HUDEP-2 (cell line): ENCODE measurements at regions not wholly inside any gene's neighbourhood (a gene's known extent, or its start where the extent isn't known, plus 50 kb on each side); places are given as distances from the start of the nearest gene placed in this dataset.
"Not testable (repeated sequence)": the region's sequence is repeated elsewhere in the genome, so short reads cannot be mapped to it uniquely, and the experiment has no call there.

Experiments used
- DNase-seq, 76 experiments: peaks; one replicate each; lab custom pipeline; 2025; ENCODE audit not compliant: unreplicated experiment in 76 of 76; lab: John Stamatoyannopoulos, UW

DNA sequence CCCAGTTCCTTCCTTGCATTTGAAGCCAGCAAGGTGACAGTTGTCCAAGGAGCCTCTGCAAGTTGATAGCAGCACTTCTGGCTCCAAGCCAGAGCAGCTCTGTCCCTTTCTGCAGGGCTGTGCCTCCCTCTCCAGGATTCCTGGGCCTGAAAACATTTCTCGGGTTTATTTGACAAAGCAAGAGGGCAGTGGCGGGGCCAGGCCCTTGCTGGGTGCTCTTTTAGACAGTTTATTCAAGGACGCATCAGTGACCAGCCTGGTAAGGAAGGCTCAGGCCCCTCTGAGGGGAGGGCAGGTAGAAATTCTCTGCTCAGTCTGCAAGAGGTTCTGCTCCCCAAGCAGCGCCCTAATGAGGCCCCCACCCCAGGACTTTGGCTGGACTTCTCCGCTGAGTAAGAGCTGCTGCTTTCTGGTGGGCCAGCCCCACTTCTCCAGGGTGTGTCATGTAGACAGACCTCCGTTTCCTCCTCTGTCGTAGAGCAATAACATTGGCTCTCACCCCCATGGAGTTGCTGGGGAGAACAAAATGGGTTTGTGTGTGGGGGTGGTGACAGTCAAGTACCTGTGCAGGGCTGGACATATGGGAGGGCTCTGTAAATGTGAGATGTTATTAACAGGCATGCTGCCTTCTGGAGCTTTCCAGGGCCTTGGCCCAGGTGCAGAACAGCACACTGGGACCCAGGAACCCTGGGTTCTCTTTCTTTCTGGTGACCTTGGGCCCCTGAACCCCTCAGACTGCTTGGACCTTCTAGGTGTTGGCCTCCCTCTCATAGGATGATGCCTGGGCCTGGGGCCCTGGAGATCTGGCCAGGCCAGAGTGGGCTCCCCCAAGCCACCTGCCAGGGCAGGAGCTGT, 146.2 kb upstream of the TLE3 start:
- DNase-seq = peak in 2 of 76 experiments; percentile 6 to 8

DNA sequence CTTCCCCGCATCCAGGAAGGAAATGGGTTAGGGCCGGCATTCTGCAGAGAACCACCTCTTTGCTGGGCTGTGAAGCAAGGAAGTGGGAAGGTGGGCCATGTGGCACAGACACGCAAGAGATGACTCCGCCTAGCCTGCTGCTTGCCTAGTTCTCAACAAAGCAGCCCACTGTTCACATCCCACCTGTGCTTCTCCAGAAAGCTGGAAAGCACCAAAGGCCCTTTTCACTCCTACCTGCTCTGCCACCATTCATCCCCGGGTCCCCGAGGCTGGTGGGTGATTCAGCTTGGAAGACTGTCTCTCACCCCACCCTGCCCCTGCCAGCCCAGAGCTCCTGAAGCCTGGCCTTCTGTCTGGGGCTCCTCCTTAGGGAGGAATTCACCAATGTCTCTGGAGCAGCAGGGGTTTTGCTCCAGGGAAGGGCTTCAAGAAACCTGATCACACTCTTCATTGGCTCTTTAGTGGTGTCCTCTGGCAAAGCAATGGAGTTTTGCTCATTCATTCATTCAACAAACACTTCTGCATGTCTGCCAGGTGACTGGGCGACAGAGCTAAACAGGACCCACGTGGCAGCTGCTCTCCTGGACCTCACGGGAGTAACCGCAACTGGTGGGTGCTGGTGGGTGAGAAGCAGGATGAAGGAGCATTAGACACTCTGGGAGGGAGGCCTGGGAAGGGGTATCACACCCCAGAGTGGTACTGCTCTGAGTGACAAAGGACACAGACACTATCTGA, 145.4 kb upstream of the TLE3 start:
- DNase-seq = no peak

- no peak for DNase-seq
Observed at GRCh38 chr15:70241561-70242320, 144.0 kb upstream of the TLE3 start.

- DNase-seq = no peak
Observed at GRCh38 chr15:70240820-70241430, 143.2 kb upstream of the TLE3 start.

GRCh38 chr15:70240082-70240481, 142.4 kb upstream of the TLE3 start:
- no peak for DNase-seq

GRCh38 chr15:70238917-70239316, 141.2 kb upstream of the TLE3 start:
- DNase-seq = no peak

- no peak for DNase-seq
Observed at GRCh38 chr15:70237626-70238025, 139.9 kb upstream of the TLE3 start.

DNA sequence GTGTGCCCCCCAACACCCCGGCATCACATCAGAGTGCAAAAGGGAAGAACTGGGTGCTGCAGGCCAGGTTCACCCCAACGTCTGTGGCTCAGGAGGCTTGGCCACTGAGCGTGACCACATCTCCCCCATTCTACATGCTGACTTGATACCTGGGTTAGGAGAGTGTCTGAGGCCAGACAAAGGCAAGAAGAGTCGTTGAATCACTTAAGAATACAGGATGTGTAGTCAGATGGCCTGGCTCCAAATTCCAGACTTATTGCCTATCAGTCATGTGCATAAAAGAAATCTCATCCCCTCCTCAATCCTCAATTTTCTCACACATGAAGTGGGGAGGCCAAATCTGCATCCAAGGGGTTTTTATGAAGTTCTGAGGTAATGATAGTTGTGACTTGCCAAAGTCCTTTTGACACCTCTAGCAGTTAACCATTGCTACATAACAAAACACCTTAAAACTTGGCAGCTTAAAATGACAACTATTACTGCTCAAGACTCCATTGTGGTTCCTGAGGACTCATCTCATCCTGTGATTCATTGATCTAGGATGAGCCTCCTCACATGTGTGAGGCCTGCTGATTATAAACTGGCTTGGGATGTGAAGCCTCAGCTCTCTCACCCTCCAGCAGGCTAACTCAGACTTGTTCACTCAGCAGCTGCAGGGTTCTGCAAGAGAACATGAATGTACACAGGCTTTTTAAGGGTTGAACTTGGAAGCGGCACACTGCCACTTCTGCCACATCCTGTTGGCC, 138.8 kb upstream of the TLE3 start:
- DNase-seq = no peak

GRCh38 chr15:70235347-70235746, 137.6 kb upstream of the TLE3 start:
- no peak for DNase-seq

DNA sequence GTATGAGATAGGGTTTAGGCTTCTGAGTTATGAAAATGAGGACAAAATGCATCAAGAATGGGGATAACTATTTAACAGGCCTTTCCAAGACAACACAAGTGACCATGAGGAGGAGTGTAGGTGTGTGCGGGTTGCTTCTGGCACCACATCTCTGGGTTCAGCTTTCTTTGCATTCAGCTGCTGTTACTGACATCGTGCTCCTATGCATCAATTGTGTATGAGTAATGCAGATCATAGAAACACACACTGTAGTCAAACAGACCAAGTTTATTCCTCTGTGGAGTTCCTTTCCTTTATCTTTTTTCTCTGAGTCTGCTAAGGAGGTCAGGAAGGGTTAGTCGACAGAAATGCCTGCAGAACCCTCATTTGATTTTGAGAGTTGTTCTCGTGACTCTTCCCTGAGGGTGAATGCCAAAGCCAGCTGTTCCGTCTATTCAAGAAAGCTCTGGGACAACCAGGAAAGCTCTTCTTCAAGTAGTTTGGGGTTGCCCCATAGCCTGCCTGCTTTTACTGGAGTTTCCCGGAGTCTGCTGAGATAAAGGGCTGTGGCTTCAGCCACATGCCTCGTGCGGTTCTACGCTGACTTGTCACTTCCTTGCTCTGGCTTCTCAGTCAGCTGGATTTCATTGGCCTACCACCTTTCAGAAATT, 136.7 kb upstream of the TLE3 start:
- DNase-seq = no peak

DNA sequence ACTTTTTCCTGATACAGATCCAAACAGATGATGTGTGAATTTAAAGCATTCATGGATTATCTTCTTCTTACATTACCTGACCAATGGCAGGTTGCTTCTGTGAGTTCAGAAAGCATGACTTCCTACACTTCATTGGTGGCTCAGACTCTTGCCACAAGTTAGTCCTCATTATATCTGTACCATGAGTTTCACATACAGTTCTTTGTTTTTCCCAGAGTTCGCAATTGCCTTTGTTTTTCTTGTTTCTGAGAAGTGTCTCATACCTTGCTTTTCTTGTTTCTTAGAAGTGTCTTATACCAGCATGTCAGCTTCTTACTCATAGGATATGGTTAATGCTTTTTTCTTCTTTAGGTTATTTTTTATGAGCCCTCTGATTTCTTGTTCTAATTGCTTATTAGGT, 133.8 kb upstream of the TLE3 start:
- DNase-seq = no peak

GRCh38 chr15:70227918-70228317, 130.2 kb upstream of the TLE3 start:
- DNase-seq = not testable (repeated sequence)

GRCh38 chr15:70227147-70227546, 129.4 kb upstream of the TLE3 start:
- no peak for DNase-seq

DNA sequence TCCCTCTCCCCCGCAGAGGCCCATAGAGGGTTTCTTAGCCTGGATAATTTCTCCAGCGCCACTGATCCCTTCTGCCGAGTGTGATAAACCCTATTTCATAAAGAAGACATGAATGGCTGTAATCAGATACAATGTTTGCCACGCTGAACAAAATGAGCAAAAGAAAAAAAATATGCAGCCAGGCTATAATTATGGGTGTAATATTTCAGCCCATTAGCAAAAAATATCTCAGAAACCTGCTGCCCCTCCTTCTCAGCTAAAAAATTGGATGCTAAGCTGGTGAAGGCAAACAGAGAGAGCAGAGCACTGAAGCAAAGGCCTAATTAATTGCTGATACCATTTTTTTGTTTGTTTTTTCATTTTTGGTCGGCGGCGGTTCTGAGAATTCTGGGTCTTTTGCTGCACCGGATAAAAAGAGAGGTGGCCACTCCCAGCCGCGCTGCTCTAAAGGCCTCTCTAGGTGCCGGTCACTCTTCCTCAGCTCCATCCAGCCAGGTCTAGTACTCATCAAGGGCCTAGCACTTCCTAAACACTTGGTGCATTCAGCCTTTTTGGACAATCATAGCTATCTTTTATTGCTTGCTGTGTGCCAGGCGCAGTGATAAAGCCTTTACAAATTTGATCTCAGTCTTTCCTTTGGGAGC, 128.7 kb upstream of the TLE3 start:
- DNase-seq = no peak

DNA sequence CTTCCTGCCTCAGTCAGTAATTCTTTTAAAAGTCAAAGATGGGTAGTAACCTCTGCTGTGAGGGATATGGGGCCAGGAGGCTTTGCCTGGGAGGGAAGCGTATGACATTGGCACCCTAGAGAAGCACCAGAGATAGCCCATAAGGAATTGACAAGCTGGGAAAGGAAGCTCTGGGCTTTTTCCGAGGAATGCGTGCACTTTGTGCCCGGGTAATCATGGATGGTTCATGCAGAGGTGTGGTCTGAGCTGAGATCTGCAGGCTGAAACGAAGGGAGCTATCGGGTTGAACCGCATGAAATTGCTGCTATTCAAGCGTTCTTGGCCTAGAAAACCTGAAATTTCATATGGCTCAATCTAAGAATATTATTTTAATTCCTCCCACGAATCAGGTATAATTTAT, 127.7 kb upstream of the TLE3 start:
- no peak for DNase-seq

- no peak for DNase-seq
Observed at GRCh38 chr15:70222606-70223005, 124.9 kb upstream of the TLE3 start.

- no peak for DNase-seq
Observed at GRCh38 chr15:70220490-70221096, 122.9 kb upstream of the TLE3 start.

DNA sequence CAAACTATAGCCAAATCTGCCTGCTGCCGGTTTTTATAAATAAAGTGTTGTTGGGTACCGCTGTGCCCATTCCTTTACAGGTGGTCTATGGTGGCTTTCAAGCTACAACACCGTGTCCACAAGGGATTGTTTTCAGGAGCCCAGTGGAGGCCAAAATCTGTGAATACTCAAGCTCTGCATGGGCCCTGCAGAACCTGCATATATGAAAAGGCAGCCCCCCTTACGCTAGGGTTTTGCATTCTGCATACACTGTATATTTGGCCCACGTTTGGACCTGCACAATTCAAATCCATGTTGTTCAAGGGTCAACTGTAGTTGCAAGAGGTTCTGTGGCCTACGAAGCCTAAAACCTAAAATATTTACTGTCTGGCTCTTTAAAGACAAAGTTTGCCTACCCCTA, 122.2 kb upstream of the TLE3 start:
- DNase-seq = no peak
